ENCODE measurements at regions not wholly inside any gene's neighbourhood (a gene's known extent, or its start where the extent isn't known, plus 50 kb on each side); places are given as distances from the start of the nearest gene placed in this dataset.
"Not testable (repeated sequence)": the region's sequence is repeated elsewhere in the genome, so short reads cannot be mapped to it uniquely, and the experiment has no call there.

GRCh38 chr6:80961166-80961565 lies 791.3 kb downstream of the TENT5A start:
- no peaks in the 10 kb centered on the region for H3K36me3 ChIP-seq
- intact Hi-C loops (cut with DNase I; ENCODE audit: low total_unique reads) = no loop called here
- TF ChIP-seq POLR2AphosphoS5 (IDR thresholded peaks at IDR 0.05) (no peak), POLR2A (IDR thresholded peaks at IDR 0.05) (no peak), CTCF (IDR thresholded peaks at IDR 0.05) (no peak)

DNA sequence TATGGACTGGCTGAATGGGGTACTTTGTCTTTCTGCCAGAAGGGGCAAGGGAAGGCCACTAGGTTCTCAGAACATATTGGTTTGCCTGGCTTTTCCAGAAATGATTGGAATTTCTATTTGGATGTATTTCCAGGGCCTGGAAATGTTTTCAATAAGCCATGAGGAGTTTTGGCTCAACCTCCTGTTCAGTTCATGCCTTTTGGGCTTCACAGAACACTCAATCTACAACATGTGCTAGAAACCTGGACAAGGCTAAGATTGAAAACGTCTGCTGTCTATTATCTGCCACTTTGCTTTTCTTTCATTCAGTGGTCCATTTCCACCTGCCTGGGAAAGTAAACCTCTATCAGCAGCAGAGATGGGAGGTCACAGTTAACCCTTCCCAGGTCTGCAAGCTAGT lies 793.4 kb downstream of the TENT5A start:
- H3K4me3 ChIP-seq = no peak overlapping the region
- TF ChIP-seq POLR2A (IDR thresholded peaks at IDR 0.05) (no peak), CTCF (IDR thresholded peaks at IDR 0.05) (no peak), POLR2AphosphoS5 (IDR thresholded peaks at IDR 0.05) (no peak)
- H3K27ac ChIP-seq = no peak overlapping the region
- no peaks in the 10 kb centered on the region for H3K27me3 ChIP-seq
- H3K36me3 ChIP-seq = no peaks in the 10 kb centered on the region
- intact Hi-C loops (cut with DNase I; ENCODE audit: low total_unique reads) = no loop called here
- no peaks in the 10 kb centered on the region for H3K9me3 ChIP-seq
- no peak for DNase-seq (ENCODE audit: low spot score in 2 of 2)
- no peaks in the 10 kb centered on the region for H3K4me1 ChIP-seq

More at GRCh38 chr6:80961166-80961565, 791.3 kb downstream of the TENT5A start:
- DNase-seq (ENCODE audit: low spot score in 2 of 2) = no peak
- H3K27ac ChIP-seq = no peak overlapping the region
- H3K4me1 ChIP-seq = no peaks in the 10 kb centered on the region
- no peaks in the 10 kb centered on the region for H3K9me3 ChIP-seq
- no peak overlapping the region for H3K4me3 ChIP-seq
- no peaks in the 10 kb centered on the region for H3K27me3 ChIP-seq

- TF ChIP-seq POLR2AphosphoS5 (IDR thresholded peaks at IDR 0.05) = no peak
- Histone ChIP-seq H3K27me3 (no peaks in the 10 kb centered on the region), H3K36me3 (no peaks in the 10 kb centered on the region), H3K9me3 (no peaks in the 10 kb centered on the region), H3K27ac (no peak overlapping the region), H3K4me1 (no peaks in the 10 kb centered on the region), H3K4me3 (no peak overlapping the region)
- DNase-seq (ENCODE audit: low spot score in 2 of 2) = no peak
- intact Hi-C loops (cut with DNase I; ENCODE audit: low total_unique reads) = no loop called here
Measured at GRCh38 chr6:80956898-80957297, 795.6 kb downstream of the TENT5A start.

DNA sequence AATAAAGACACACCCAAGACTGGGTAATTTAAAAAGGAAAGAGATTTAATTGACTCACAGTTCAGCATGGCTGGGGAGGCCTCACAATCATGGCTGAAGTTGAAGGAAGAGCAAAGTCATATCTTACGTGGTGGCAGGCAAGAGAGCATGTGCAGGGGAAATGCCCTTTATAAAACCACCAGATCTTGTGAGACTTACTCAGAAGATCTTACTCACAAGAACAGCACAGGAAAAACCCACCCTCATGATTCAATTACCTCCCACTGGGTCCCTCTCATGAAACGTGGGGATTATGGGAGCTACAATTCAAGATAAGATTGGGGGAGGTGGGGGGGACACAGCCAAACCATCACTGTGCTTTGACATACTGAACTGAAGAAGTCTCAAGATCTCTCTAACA lies 800.0 kb downstream of the TENT5A start:
- intact Hi-C loops (cut with DNase I; ENCODE audit: low total_unique reads); H3K4me3 ChIP-seq; H3K36me3 ChIP-seq: not testable (repeated sequence)

GRCh38 chr6:80946402-80946801 lies 806.1 kb downstream of the TENT5A start:
- TF ChIP-seq CTCF (IDR thresholded peaks at IDR 0.05) = no peak
- no peak for DNase-seq (ENCODE audit: low spot score in 2 of 2)
- intact Hi-C loops (cut with DNase I; ENCODE audit: low total_unique reads) = no loop called here

More for the DNA sequence above, 800.0 kb downstream of the TENT5A start:
- H3K27ac ChIP-seq; DNase-seq (ENCODE audit: low spot score in 2 of 2); H3K9me3 ChIP-seq; H3K4me1 ChIP-seq; H3K27me3 ChIP-seq: not testable (repeated sequence)

DNA sequence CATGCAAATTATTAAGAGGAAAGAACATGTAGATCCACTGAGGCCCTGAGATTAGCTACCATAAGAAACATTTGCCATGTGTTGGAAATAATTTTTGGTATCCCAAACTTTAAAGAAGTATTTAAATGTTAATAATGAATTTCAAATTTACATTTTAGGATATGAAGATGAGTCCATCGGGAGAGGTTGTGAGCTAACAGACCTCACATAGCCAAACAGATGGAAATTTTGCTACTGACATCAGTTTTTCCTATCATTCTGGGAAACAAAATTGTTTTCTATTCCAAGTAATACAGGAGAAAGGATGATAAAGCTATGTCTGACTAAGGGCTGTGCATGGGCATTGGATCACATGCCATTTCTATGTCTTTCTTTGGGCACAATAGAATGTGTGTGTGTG lies 809.6 kb downstream of the TENT5A start:
- H3K4me3 ChIP-seq = no peak overlapping the region
- no peak for TF ChIP-seq CTCF (IDR thresholded peaks at IDR 0.05)
- intact Hi-C loops (cut with DNase I; ENCODE audit: low total_unique reads) = no loop called here

More at GRCh38 chr6:80946402-80946801, 806.1 kb downstream of the TENT5A start:
- Histone ChIP-seq H3K9me3 (no peaks in the 10 kb centered on the region), H3K36me3 (no peaks in the 10 kb centered on the region), H3K27me3 (no peaks in the 10 kb centered on the region), H3K27ac (no peak overlapping the region), H3K4me3 (no peak overlapping the region), H3K4me1 (no peaks in the 10 kb centered on the region)

More for the DNA sequence above, 809.6 kb downstream of the TENT5A start:
- DNase-seq (ENCODE audit: low spot score in 2 of 2) = no peak
- H3K27ac ChIP-seq = no peak overlapping the region
- H3K9me3 ChIP-seq = no peaks in the 10 kb centered on the region
- no peaks in the 10 kb centered on the region for H3K27me3 ChIP-seq
- H3K36me3 ChIP-seq = no peaks in the 10 kb centered on the region
- H3K4me1 ChIP-seq = no peaks in the 10 kb centered on the region
